ENCODE measurements at regions not wholly inside any gene's neighbourhood (a gene's known extent, or its start where the extent isn't known, plus 50 kb on each side); places are given as distances from the start of the nearest gene placed in this dataset.

DNA sequence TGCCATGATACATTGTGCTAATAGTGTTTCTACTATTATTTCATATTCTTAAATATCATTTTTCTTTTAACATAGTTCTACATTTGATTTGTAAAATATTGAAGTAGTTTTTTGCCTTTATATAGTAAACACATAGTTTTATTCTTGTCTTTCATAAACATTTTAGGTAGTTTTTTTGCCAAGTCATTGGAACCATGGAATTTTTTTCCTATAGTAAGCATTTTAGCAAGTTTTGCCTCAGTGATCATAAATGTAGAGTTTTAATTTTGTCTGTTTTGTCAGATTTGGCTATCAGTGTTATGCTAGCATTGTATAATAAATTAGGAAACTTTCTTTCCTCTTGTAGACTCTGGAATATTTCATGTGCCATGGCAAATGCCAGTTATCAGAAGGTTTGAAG is 137.1 kb upstream of the LPAR1 start:
- TF ChIP-seq FOS (IDR thresholded peaks at IDR 0.05; ENCODE audit: low read depth, low read length): no peak
- TF ChIP-seq, protein P1, sequence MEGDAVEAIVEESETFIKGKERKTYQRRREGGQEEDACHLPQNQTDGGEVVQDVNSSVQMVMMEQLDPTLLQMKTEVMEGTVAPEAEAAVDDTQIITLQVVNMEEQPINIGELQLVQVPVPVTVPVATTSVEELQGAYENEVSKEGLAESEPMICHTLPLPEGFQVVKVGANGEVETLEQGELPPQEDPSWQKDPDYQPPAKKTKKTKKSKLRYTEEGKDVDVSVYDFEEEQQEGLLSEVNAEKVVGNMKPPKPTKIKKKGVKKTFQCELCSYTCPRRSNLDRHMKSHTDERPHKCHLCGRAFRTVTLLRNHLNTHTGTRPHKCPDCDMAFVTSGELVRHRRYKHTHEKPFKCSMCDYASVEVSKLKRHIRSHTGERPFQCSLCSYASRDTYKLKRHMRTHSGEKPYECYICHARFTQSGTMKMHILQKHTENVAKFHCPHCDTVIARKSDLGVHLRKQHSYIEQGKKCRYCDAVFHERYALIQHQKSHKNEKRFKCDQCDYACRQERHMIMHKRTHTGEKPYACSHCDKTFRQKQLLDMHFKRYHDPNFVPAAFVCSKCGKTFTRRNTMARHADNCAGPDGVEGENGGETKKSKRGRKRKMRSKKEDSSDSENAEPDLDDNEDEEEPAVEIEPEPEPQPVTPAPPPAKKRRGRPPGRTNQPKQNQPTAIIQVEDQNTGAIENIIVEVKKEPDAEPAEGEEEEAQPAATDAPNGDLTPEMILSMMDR (conservative IDR thresholded peaks at IDR 0.05; ENCODE audit: low read depth, low read length): no peak
- no peak for TF ChIP-seq SMC3 (IDR thresholded peaks at IDR 0.05; ENCODE audit: low read depth, low read length)
- no peak for TF ChIP-seq POLR2A (IDR thresholded peaks at IDR 0.05; ENCODE audit: low read depth, low read length)
- TF ChIP-seq RCOR1 (IDR thresholded peaks at IDR 0.05; ENCODE audit: insufficient replicate concordance, low read length): no peak
- TF ChIP-seq, protein P2, sequence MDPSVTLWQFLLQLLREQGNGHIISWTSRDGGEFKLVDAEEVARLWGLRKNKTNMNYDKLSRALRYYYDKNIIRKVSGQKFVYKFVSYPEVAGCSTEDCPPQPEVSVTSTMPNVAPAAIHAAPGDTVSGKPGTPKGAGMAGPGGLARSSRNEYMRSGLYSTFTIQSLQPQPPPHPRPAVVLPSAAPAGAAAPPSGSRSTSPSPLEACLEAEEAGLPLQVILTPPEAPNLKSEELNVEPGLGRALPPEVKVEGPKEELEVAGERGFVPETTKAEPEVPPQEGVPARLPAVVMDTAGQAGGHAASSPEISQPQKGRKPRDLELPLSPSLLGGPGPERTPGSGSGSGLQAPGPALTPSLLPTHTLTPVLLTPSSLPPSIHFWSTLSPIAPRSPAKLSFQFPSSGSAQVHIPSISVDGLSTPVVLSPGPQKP (IDR thresholded peaks at IDR 0.05; ENCODE audit: borderline replicate concordance, low read depth, low read length): no peak
- no peak for TF ChIP-seq RFX5 (IDR thresholded peaks at IDR 0.05; ENCODE audit: low read depth, low read length)
- no peak for TF ChIP-seq CEBPB (IDR thresholded peaks at IDR 0.05; ENCODE audit: low read depth, low read length)

Data from IMR-90 (cell line).